ENCODE measurements at regions not wholly inside any gene's neighbourhood (a gene's known extent, or its start where the extent isn't known, plus 50 kb on each side); places are given as distances from the start of the nearest gene placed in this dataset.

DNA sequence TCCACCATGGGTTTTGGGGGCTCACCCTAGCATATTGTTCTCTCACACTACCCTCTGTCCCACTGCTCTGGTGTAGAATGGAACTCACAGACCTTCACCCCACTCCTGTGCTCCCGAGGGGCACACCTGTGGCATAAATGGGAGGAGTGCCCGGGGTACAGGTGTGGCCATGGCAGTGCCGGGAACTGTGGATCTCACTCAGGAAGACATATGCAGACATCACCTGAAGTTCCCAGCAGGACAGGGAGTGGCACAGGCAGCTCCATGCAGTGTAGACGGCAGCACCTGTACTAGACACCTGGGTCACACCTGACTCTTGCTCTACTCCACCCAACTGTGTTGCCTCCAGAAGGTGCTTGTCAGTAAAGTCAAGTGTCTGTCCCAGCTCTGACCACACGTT lies 57.6 kb upstream of the MRPS22 start:
- DNase-seq: no peak

- no peak for DNase-seq
Measured at GRCh38 chr3:139286825-139287224, 57.0 kb upstream of the MRPS22 start.

DNA sequence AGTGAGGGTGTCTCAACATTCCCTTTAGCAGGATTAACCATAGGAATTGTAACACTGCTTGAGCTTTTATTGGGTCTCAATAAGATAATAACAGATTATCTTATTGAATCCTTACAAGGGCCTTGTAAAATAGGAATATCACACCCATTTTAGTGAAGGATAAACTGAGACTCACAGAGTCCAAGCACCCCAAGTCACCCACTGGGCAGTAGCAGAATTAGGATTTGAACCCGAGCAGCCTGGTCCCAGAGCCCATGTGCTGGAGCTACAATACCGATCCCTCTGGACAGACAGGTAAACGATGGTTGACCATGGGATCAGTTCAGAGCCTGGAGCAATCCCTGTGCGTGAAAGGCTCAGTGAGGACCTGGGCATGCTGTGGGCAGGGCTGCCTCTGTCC lies 56.3 kb upstream of the MRPS22 start:
- DNase-seq: no peak

DNA sequence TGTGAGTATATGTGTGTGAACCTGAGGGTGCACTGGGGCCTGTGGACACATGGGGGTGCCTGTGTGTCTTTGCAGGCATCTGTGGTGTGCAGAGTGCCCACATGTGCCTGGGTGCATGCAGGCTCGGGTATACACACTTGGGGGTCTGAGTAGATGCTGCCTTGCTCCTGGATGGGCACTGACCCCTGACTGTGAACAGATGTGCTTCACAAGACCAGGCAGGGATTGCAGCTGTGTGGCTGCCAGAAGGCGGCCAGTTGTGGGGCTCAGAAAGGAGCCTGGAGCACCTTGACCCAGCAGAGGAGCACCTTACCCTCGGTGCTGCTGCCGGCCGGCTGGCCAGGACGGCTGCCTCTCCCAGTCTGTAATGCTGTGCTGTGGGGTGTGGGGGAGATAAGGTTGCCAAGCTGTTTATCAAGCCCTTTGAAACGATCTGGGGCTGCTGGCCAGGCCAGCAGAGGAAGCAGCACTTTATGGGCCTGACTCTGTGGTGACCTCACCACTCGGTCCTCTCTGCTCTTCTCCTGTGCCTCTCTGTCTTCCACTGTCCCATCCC lies 55.5 kb upstream of the MRPS22 start:
- DNase-seq: no peak

- DNase-seq: no peak
Measured at GRCh38 chr3:139289860-139290524, 53.8 kb upstream of the MRPS22 start.

DNA sequence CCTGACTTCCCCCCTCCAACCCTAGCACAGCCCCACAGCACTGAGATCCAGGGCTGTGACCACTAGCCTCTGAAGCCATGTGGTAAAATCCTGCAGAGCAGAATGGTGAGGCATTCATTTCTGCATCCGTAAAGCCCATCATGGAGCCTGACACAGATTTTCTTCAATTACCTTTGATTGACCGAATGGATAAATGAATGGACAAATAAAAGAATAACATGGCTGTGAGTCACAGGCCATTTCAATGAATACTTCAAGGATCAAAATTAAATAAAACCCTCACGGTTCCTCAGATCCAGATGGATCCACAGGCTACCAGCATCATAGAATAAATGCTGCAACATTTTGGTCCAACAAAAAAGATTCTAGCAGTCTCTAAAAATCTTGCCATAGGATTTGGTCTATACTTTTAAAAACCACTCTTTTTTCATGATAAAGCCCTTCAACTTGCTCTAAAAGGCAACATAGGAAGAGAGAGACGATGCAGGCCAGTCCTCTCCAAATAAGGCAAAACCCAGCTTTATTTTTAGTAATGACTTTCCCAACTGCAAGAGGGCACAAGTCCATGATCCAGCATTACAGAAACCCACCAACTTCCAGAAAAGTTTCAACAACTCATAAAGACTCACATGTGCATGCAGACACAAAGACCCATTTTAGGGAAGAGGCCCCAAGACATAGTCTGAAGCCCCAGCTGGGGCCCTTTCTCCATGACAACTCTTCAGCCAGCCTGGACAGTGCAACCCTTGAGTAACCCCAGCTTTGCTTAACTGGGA lies 52.4 kb upstream of the MRPS22 start:
- DNase-seq: no peak

DNA sequence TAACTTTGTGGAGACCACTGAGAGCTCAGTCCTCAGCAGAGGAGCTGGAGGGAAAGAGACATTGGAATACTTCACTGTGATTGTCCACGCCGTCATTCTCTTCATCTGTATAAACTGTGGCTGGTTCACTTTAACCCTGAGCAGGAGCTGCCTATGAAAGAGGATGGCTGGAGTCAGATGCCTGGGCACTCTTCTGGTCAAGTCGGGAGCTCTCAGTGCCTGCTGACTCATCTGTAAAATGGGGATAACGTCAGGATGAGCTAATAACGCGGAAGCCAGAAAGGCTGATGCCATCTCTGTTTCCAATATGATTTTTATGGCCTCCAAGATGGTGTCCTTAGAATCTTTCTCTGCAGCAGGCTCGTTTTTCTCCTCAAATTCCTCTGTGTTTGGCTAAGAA lies 51.6 kb upstream of the MRPS22 start:
- no peak for DNase-seq

DNA sequence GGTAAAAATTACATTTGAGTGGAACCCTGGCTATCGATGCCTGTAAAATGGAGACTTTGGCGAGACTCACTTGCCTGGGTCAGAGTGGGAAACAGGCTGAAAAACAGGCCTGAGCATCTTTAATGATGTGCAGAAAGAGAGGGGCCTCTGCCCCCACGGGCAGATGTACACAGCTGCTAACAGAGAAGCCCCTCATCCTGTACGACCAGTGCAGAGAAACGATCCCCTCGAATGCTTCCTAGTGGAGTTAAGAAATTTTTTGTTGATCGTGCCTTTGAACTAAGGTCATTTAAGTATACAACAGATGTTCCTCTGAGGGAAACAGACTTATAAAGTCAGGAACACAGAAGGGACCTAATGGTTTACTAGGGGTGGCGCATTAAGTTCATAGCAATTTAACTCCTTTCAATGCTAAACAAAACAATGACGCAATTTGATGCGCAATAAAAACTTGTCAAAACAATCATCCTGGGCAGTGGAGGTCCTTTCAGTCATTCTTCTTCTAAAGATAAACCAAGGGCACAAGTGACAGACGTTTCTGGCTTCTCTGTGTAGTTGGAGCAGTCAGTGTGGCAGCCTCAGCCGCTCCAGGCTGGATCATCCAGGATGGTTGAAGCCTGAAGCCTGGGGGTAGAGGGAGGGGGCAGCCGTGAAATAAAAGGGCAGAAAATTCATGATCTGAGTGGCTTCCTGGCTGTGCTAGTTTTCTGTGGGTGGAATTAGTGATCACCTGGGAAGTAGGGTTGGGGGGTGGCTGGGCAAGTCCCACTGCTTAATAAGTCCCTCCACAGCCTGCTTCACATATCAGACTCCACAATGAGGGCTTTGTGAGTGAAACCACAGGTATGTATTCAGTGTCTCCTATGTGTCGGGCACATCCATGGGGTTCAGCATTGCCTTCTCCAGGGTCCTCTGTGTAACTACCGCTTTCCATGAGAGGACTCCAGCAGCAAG lies 50.8 kb upstream of the MRPS22 start:
- no peak for DNase-seq

DNA sequence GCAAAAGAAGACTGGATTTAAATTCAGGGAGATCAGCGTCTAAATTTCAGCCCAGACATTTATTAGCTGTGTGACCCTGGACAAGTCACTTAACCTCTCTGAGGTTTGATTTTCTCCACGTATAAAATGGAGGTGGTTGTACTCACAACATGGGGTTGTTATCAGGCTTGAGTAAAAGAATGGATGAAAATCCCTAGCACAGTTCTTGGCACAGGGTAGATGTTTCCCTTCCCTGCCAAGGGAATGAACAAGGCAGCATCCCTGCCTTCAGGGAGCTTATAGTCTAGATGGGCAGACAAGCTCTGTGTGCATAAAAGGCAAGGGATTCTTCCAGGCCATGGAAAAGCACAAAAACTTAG lies 50.2 kb upstream of the MRPS22 start:
- DNase-seq: no peak
